Stomach (tissue), 4 donors: ENCODE measurements at regions not wholly inside any gene's neighbourhood (a gene's known extent, or its start where the extent isn't known, plus 50 kb on each side); places are given as distances from the start of the nearest gene placed in this dataset.

Experiments
- EP300 ChIP-seq: sonication (generic); formaldehyde crosslinking; IDR thresholded peaks from one replicate; pipeline ENCODE4 v1.6.1; 2017; ENCODE audit warnings: antibody characterized with exemption
- POLR2A ChIP-seq, 4 donors: fragments of 450-650 bp; IDR thresholded peaks; one replicate each; pipeline ENCODE4 v1.6.1; 2016; ENCODE audit warnings: antibody characterized with exemption in 4 of 4, control low read depth in 2 of 4, mild to moderate bottlenecking in 1 of 4, moderate library complexity in 1 of 4
- POLR2AphosphoS5 ChIP-seq, 3 donors: sonication (generic); formaldehyde crosslinking; IDR thresholded peaks; one replicate each; pipeline ENCODE4 v1.6.1; 2016; ENCODE audit warnings: antibody characterized with exemption in 3 of 3
- TF ChIP-seq, protein P1 (sequence below), 7 experiments: fragments of 450-650 bp in 4 of 7; fragments of 200-600 bp in 3 of 7; sonication (generic) in 3 of 7; IDR thresholded peaks; one replicate each; pipeline ENCODE4 v1.5.1; 2016 to 2019; ENCODE audit warnings: antibody characterized with exemption in 7 of 7, control low read depth in 2 of 7, mild to moderate bottlenecking in 1 of 7

DNA sequence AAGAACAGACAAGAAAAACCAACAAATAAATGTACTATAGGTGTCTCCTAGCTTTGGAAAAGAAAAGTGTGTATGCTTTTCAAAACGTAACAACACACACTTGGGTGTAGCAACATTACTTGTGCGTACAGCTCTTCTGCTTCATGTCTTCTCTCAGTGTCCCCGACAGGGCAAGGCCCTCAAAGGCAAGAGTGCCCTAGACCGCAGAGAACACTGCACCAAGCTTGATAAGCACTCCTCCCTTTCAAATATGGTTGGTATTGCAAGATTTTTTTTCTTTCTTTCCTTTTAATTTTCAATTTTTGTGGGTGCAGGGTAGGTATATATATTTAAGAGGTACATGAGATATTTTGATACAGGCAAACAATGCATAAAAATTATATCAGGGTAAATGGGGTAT, 106.8 kb downstream of the EIF4E start:
- TF ChIP-seq POLR2A (IDR thresholded peaks at IDR 0.05) (no peak), EP300 (no peak), POLR2AphosphoS5 (IDR thresholded peaks at IDR 0.05) (no peak)
- TF ChIP-seq, protein P1, sequence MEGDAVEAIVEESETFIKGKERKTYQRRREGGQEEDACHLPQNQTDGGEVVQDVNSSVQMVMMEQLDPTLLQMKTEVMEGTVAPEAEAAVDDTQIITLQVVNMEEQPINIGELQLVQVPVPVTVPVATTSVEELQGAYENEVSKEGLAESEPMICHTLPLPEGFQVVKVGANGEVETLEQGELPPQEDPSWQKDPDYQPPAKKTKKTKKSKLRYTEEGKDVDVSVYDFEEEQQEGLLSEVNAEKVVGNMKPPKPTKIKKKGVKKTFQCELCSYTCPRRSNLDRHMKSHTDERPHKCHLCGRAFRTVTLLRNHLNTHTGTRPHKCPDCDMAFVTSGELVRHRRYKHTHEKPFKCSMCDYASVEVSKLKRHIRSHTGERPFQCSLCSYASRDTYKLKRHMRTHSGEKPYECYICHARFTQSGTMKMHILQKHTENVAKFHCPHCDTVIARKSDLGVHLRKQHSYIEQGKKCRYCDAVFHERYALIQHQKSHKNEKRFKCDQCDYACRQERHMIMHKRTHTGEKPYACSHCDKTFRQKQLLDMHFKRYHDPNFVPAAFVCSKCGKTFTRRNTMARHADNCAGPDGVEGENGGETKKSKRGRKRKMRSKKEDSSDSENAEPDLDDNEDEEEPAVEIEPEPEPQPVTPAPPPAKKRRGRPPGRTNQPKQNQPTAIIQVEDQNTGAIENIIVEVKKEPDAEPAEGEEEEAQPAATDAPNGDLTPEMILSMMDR (IDR thresholded peaks at IDR 0.05): no peak
